ENCODE measurements at regions not wholly inside any gene's neighbourhood (a gene's known extent, or its start where the extent isn't known, plus 50 kb on each side); places are given as distances from the start of the nearest gene placed in this dataset.

- H4K20me1 ChIP-seq (ENCODE audit: insufficient read depth, low read length) = no peaks in the 10 kb centered on the region
- BruUV-seq (replicated peaks) = no TSS peak
- ChIA-PET POLR2A (no interaction called here), CTCF (ENCODE audit: unreplicated experiment) (no interaction called here)
- no peak overlapping the region for H3K4me3 ChIP-seq (ENCODE audit: low read depth, low read length, poor library complexity, severe bottlenecking)
- no peaks in the 10 kb centered on the region for H3K4me1 ChIP-seq (ENCODE audit: insufficient read depth, low read length, poor library complexity, severe bottlenecking)
- H3K79me2 ChIP-seq (ENCODE audit: insufficient read depth, low read depth, low read length) = no peaks in the 10 kb centered on the region
- no peak overlapping the region for H2AFZ ChIP-seq (ENCODE audit: low read length)
- H3K27ac ChIP-seq (ENCODE audit: low read depth, low read length, poor library complexity, severe bottlenecking) = no peak overlapping the region
- intact Hi-C loops (cut with micrococcal nuclease; ENCODE audit: unreplicated experiment) = no loop called here
- H3K36me3 ChIP-seq (ENCODE audit: insufficient read depth, low read length) = no peaks in the 10 kb centered on the region
- TF ChIP-seq CTCF (conservative IDR thresholded peaks at IDR 0.05; ENCODE audit: low read length) (no peak), EZH2phosphoT487 (IDR thresholded peaks at IDR 0.05; ENCODE audit: borderline replicate concordance, low read depth, low read length) (no peak)
- no peaks in the 10 kb centered on the region for H3K9me3 ChIP-seq (ENCODE audit: low read length)
- H3K4me2 ChIP-seq (ENCODE audit: low read length) = no peak overlapping the region
- no peaks in the 10 kb centered on the region for H3K9me2 ChIP-seq (ENCODE audit: insufficient read depth, low read length)
- no peak for DNase-seq (ENCODE audit: low spot score)
These were observed 87.3 kb upstream of the PCSK1 start for GRCh38 chr5:96520345-96520744.

- Histone ChIP-seq H3K27ac (ENCODE audit: low read depth, low read length, poor library complexity, severe bottlenecking) (no peak overlapping the region), H2AFZ (ENCODE audit: low read length) (no peak overlapping the region), H3K9me3 (ENCODE audit: low read length) (no peaks in the 10 kb centered on the region), H3K4me1 (ENCODE audit: insufficient read depth, low read length, poor library complexity, severe bottlenecking) (no peaks in the 10 kb centered on the region), H3K9me2 (ENCODE audit: insufficient read depth, low read length) (no peaks in the 10 kb centered on the region), H3K36me3 (ENCODE audit: insufficient read depth, low read length) (no peaks in the 10 kb centered on the region), H3K4me3 (ENCODE audit: low read depth, low read length, poor library complexity, severe bottlenecking) (no peak overlapping the region), H3K79me2 (ENCODE audit: insufficient read depth, low read depth, low read length) (no peaks in the 10 kb centered on the region), H4K20me1 (ENCODE audit: insufficient read depth, low read length) (no peaks in the 10 kb centered on the region), H3K4me2 (ENCODE audit: low read length) (no peak overlapping the region)
- BruUV-seq (replicated peaks) = no TSS peak
- POLR2A ChIA-PET = interaction anchor here (1.3 to 1.4 kb wide), 2 partner anchors 8 to 17 kb away, joined by 3 to 4 read pairs; no protein-coding TSS in a partner anchor
- TF ChIP-seq CTCF (conservative IDR thresholded peaks at IDR 0.05; ENCODE audit: low read length) (no peak), EZH2phosphoT487 (IDR thresholded peaks at IDR 0.05; ENCODE audit: borderline replicate concordance, low read depth, low read length) (no peak)
- intact Hi-C loops (cut with micrococcal nuclease; ENCODE audit: unreplicated experiment) = no loop called here
- CTCF ChIA-PET (ENCODE audit: unreplicated experiment) = no interaction called here
- no peak for DNase-seq (ENCODE audit: low spot score)
These were observed 89.7 kb upstream of the PCSK1 start for GRCh38 chr5:96522635-96523355.

Measured in OCI-LY7 (cell line).